Medulla oblongata (tissue), 1 donor: ENCODE measurements at regions not wholly inside any gene's neighbourhood (a gene's known extent, or its start where the extent isn't known, plus 50 kb on each side); places are given as distances from the start of the nearest gene placed in this dataset.
"Not testable (repeated sequence)": the region's sequence is repeated elsewhere in the genome, so short reads cannot be mapped to it uniquely, and the experiment has no call there.

Source experiments
- DNase-seq: peaks from one replicate; pipeline ENCODE4 v3.0.0-alpha.2; 2015; ENCODE audit errors: extremely low spot score

DNA sequence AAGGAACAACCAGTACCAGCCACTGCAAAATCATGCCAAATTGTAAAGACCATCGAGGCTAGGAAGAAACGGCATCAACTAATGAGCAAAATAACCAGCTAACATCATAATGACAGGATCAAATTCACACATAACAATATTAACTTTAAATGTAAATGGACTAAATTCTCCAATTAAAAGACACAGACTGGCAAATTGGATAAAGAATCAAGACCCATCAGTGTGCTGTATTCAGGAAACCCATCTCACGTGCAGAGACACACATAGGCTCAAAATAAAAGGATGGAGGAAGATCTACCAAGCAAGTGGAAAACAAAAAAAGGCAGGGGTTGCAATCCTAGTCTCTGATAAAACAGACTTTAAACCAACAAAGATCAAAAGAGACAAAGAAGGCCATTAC lies 97.6 kb downstream of the GPX5 start:
- not testable (repeated sequence) for DNase-seq

DNA sequence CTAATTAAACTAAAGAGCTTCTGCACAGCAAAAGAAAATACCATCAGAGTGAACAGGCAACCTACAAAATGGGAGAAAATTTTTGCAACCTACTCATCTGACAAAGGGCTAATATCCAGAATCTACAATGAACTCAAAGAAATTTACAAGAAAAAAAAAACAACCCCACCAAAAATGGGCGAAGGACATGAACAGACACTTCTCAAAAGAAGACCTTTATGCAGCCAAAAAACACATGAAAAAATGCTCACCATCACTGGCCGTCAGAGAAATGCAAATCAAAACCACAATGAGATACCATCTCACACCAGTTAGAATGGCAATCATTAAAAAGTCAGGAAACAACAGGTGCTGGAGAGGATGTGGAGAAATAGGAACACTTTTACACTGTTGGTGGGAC lies 100.7 kb downstream of the GPX5 start:
- not testable (repeated sequence) for DNase-seq

DNA sequence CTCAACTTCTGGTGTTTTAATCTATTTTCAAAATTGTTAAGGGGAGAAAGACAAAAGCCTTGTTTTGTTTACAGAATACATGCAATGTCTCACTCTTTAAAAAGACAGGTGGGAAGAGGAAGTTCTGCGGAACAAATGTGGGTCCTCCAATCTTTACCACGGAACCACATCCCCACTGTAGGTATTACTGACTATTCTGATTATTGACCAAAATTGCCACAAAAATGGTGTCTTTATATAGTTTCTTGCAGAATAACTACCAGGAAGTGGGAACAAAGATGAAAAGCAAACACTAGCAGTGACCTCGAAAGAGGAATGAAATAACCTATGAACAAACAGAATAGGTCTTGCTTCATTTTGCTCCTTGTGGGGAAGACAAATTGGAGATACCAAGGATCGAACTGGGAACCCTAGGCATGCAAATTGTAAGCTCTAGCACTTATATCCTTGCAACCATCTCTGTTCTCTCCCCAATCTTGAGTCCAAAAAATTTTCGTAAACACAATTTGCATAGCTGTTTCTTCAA lies 106.7 kb downstream of the GPX5 start:
- no peak for DNase-seq

DNA sequence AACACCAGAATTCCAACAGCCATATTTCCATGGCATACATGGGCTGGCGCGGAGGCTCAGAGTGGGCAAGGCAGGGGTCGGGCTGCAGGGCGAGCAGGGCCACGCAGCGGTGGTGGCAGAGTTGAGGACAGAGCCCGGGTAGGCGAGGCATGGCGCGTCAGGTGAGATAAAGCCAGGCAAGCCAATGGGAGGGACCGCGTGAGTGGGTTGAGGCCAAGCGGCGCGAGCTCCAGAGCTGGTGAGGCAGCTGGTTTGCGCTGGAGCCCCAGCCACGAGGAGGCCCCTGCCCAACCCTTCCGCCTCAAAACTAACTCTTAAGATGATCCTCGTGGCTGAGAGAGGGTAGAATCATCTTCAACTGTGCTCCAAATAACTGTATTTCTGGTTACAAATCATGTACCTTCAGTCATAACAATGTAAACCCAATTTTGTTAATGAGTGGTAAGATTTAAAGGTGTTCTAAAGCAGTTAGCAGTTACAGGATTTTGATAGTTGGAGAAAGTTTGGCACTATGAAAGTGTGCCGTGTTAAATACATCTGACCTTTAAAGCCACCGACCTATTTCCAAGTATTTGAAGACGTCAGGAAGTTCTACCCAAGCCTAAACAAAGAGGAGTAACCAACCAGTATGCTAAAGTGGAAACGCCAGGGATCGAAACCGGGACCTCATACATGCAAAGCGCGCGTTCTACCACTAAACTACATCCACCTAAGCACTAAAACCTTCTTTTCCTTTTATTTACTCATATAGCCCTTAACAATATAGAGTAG lies 107.9 kb downstream of the GPX5 start:
- no peak for DNase-seq

DNA sequence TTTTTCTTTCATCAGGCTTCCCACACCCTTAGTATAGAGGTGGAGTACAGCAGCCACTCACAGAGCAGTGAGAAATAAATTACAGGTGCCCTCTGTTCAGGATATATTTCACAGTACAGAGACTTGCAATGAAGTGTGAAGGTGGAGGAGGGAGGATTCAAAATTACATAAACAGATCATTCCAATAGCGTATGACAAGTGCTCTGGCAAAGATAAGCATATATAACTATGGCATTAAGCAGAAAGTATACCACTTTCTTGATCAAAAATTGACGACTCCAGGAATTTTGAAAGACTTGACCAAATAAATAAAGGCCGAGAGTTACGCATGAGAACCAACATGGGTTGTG lies 108.7 kb downstream of the GPX5 start:
- DNase-seq, result no peak

DNA sequence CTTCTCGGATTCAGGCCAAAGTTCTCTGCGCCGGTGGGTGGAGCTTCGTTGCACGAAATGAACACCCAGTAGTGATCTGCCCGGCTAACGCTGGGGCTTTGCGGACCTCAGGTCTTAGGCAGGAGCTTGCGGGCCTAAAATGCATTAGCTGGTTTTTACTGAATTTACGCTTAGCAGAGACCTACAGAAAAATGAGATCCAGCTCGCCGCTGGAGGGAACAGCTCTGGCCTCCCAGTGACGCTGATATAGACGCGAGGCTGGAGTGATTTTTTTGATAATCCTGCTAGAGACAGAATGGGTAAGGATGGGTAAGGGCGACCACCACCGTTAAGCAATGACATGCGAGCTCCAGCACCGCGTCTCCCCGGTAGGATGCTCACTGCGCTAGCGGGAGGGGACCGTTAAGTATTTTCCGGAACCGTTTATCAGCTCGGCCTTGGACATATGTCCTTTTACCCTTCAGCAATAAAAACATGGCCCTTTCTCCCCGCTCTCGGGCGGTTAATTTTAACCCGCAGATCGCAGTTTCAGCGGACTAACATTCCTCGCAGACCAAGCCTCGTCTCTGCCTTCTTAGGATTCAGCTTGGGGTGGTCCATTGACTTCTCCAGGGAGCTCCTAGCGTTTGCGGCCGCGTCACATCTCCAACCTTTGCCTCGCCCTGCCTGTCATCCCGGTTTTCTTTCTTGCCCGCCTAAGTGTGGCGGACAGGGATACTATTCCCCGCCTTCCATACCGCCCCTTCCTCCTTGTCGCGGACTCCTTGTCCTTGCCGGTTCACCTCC lies 109.3 kb downstream of the GPX5 start:
- DNase-seq, result no peak

DNA sequence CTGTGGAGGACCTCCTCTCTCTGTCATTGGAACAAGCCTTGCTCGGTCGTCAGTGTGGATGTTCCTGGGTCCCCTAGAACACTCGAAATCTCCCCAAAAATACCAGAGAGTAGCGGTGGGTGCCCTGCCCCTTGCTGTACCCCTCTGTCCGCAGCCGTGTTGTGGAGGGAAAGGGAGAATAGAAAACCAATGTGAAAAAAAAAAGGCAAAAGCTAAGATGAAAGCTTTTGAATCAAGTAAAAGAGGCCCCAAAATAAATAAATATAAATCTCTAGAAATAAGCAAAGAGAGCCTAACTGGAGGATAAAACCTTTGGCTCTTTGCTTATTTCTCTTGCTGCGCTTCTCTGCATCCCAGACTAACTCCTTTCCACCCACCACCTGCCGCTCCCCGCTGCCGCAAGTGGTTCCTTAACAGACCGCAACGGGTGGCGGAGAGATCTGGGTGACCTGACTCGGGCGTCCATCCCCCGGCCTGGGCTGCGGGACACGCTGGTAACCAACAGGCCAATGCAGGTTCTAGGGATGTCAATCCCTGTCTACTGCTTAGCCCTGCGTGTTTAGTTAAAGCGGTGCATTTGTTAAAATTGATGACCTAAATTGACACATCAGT lies 110.0 kb downstream of the GPX5 start:
- no peak for DNase-seq

DNA sequence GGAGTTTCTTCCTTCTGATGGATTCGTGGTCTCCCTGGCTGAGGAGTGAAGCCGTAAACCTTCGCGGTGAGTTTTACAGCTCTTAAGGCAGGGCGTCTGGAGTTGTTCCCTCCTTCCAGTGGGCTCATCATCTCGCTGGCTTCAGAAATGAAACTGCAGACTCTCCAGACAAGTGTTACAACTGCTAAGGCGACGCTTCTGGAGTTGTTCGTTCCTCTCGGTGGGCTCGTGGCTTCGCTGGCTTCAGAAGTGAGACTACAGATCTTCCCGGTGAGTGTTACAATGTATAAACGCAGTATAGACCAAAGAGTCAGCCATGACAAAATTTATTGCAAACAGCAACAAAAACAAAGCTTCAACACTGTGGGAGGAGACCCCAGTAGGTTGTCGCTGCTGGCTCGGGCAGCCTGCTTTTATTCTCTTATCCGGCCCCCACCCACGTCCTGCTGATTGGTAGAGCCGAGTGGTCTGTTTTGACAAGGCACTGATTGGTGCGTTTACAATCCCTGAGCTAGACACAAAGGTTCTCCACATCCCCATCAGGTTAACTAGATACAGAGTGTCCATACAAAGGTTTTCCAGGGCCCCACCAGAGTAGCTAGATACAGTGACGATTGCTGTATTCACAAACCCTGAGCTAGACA lies 113.2 kb downstream of the GPX5 start:
- no peak for DNase-seq

DNA sequence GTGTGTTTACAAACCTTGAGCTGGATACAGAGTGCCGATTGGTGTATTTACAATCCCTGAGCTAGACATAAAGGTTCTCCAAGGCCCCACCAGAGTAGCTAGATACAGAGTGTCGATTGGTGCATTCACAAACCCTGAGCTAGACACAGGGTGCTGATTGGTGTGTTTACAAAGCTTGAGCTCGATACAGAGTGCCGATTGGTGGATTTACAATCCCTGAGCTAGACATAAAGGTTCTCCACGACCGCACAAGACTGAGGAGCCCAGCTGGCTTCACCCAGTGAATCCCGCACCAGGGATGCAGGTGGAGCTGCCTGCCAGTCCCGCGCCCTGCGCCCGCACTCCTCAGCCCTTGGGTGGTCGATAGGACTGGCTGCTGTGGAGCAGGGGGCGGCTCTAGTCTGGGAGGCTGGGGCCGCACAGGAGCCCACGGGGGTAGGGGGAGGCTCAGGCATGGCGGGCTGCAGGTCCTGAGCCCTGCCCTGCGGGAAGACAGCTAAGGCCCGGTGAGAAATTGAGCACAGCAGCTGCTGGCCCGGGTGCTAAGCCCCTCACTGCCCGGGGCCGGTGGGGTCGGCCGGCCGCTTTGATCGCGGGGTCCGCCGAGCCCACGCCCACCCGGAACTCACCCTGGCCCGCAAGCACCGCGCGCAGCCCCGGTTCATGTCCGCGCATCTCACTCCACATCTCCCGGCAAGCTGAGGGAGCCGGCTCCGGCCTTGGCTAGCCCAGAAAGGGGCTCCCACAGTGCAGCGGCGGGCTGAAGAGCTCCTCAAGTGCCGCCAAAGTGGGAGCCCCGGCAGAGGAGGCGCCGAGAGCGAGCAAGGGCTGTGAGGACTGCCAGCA lies 114.0 kb downstream of the GPX5 start:
- DNase-seq, result not testable (repeated sequence)

DNA sequence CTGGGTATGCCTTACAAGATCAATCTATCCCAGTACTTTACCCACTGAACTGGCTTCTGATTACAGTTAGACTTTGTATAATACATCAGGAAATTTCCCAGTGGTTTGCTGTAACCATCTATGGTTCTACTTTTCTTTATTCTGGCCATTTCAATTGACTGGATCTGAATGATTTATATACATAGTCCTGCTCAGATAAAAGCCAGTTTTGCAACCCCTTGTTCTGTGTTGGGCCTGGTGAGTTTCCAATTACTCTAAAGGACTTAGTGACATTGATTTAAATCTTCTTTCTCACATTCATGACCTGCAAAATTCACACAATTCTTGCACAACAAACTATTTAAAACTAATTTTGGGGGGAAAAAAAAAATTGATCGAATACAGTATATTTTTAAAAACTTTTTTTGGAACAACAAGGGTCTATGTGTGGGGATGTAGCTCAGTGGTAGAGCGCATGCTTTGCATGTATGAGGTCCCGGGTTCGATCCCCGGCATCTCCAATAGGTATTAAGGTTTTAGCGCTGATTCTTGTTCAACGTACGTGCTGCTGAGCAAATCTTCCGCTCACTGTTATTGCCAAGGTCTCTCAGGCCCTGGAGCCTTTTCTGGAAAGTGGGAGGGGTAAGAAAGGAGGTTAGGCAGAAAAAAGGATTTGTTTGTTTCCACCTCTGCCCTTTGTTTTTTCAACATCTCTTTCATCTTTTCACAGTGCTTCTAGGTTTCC lies 117.5 kb downstream of the GPX5 start:
- no peak for DNase-seq

DNA sequence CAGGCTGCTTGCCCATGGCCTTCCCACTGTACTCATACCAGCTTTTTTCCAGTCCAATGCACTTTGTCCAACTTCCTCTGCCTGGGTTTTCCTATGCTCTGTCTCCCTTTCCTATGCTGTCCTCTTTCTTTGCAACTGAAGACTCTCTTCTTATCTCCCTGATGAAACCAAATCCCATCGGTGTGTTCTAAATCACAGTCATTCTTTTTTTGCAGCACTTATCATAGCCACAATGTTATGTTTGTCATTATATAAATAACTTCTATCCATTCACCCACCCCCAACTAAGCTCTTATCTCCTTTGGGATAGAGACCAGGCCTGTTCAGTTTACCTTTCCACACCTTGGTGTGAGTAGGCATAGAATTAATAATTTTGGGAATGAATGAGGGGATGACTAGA lies 121.0 kb downstream of the GPX5 start:
- DNase-seq, result no peak

DNA sequence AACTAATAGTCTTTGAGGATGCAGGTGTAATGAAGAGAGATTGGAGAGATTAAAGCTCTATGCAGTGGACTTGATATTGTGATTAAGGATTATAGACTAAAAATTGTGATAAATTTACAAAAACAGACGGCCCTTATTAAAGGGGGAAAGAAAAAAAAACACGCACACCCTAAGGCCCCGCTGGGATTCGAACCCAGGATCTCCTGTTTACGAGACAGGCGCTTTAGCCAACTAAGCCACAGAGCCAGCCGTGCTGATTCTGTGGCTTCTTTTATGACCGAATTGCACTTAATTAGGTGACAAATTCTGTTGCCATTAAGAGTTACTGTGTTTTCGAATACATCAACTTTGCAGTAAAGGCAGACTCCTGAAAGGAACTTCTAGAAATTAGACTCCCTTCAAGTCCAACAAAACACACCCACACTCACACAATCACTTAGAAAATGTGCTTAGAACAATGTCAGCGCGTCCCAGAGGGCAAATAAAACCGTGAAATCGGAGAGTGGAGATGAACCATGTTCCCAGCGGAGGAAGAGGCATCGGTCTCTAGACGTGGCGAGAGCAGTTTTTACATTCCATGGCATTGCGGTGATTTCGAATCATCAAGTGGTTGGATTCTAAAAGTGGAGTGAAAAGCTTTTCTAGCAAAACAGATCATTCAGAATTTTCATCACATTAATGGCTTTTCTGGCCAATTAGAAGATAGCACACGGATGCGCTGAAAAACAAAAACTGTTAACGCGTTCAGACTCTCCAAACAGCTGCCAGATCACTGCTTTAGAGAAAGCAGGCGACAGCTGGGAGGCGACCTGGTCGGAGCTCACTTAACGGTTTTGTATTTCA lies 122.6 kb downstream of the GPX5 start:
- DNase-seq, result peak; percentile 85

DNA sequence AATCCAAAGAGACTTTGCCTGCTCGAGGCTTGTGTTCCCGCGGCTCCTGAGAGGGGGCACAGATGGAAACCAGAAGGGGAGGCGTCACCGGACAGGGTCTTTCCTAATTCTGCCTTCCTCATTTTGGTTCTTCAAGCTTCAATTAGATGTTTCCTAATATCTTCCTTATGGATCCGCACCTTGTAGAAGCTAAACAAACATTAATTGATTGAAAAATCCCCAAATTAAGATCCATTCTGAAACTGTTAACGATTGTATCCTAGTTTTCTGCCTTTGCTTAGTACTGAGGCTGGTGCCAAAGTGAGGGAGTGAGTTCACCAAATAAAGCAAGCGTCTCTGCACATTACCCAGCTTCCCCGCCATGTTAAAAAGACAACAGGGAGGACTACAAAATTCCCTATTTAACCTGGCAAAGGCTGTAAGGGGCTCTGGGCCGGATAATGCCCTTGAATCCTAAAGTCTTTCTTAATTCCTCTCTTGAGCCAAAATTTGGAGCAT lies 123.2 kb downstream of the GPX5 start:
- DNase-seq, result no peak

DNA sequence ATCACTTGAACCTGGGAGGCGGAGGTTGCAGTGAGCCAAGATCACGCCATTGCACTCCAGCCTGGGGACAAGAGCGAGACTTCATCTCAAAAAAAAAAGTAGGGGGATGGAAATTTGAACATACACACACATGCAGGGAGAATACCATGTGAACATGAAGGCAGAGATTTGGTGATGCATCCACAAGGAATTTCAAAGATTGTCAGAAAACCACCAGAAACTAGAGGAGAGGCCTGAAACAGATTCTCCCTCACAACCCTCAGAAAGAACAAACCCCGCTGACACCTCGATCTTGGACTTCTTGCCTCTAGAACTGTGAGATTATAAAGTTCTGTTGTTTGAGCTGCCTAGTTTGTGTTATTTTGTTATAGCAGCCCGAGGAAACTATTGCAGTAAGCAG lies 125.5 kb downstream of the GPX5 start:
- DNase-seq, result no peak

DNA sequence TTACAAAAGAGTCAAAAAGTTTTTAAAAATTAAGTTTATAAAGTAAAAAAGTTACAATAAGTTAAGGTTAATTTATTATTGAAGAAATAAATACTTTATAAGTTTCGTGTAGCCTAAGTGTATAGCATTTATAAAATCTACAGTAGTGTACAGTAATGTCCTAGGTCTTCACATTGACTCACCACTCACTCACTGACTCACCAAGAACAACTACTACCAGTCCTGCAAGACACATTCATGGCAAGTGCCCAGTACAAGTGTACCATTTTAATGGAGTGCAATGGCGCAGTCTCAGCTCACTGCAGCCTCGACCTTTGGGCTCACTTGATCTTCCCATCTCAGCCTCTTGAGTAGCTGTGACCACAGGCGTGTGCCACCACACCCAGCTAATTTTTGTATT lies 128.2 kb downstream of the GPX5 start:
- no peak for DNase-seq

DNA sequence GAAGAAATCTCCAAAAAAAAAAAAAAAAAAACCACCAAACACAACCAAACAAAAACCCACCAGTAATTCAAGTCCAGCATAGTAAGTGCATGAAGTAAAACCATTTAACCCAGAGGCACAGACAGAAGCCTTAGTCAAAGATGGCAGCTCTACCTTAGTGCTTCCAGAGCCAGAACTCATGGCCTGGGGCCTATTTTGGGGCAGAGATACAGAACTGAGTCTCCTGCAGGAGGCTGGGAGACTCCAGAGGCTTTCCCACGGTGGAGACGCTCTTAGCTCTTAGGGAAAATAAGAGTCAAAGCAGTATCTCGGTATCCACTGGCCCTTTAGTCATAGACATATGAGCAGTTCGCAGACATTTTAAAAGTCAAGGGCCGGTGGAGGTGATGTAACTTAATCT lies 129.5 kb downstream of the GPX5 start:
- no peak for DNase-seq

DNA sequence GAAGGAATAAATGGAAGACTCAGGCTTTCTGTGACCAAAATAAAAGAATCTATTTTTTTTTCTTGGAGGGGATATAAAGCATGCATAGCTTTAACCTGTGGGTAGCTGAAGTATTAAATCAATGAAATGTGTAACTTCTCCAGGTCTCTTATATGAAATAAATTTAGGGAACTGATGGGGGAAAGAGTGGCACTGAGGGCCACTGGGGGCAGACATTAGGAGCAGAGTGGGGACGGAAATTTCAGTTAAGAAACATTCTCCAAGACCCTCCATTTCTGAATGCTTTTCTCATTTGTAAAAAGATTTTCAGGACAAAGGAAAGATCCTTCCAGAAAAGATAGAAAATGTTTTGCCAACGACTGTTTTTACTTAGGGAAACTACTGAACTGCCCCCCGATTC lies 131.0 kb downstream of the GPX5 start:
- DNase-seq, result no peak

DNA sequence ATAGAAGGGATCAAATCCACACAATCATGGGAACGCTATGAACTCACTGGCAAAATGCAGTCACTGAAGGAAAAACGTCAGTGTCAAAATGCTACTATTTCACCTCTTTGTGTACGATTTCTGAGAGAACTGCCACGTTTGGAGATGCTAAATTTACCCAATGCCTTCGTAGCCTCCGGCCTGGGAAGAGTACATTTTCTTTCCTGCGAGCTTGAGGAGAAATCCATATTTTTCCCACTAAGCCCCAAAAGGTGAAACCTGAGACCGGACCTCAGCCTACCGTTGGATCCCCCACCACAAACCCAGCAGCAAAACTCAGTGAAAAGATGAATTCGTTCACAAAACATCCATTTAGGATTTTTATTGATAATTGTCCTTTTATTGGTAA lies 131.7 kb downstream of the GPX5 start:
- no peak for DNase-seq

DNA sequence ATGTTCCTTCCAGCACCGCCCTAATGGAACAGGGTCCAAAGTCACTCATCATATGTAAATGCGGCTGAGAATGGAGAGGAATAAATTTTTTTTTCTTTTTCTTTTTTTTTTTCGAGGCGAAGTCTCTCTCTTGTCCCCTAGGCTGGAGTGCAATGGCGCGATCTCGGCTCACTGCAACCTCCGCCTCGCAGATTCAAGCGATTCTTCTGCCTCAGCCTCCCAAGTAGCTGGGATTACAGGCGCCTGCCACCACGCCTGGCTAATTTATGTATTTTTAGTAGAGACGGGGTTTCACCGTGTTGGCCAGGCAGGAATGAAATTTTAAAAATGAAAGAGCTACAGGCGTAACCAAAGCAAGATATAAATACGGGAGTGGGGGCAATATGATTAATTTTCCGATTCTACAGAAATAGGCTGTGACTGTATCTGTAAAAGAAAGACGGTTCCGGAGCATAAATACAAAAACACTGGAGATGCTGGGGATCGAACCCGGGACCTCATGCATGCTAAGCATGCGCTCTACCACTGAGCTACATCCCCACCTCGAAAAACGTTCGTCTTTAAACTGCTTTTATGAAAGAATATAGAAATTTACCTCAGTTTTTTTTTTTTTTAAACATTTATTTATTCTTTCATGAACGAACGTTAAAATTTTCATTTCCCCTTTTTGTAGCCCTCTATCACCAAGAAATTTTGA lies 132.2 kb downstream of the GPX5 start:
- DNase-seq, result peak; percentile 52
